ENCODE measurements at regions not wholly inside any gene's neighbourhood (a gene's known extent, or its start where the extent isn't known, plus 50 kb on each side); places are given as distances from the start of the nearest gene placed in this dataset.

GRCh38 chr14:51145246-51145645 lies 50.3 kb upstream of the TRIM9 start:
- no peaks in the 10 kb centered on the region for H3K4me1 ChIP-seq
- no peak for DNase-seq
- no peaks in the 10 kb centered on the region for H3K9me3 ChIP-seq
- TF ChIP-seq EP300 (IDR thresholded peaks at IDR 0.05) = no peak
- no peak for TF ChIP-seq CTCF (IDR thresholded peaks at IDR 0.05)
- TF ChIP-seq POLR2A (IDR thresholded peaks at IDR 0.05) = no peak
- H3K4me3 ChIP-seq = no peak overlapping the region
- WGBS, 2 donors = 87 to 93% methylated on average over 2 of the region's 2 CpGs
- intact Hi-C loops (cut with DNase I) = no loop called here
- no peaks in the 10 kb centered on the region for H3K27me3 ChIP-seq
- H3K27ac ChIP-seq = no peak overlapping the region
- H3K36me3 ChIP-seq = no peaks in the 10 kb centered on the region

- Histone ChIP-seq H3K36me3 (no peaks in the 10 kb centered on the region), H3K4me3 (no peak overlapping the region), H3K27ac (no peak overlapping the region), H3K9me3 (no peaks in the 10 kb centered on the region), H3K27me3 (no peaks in the 10 kb centered on the region), H3K4me1 (no peaks in the 10 kb centered on the region)
- intact Hi-C loops (cut with DNase I) = no loop called here
- 53 to 97% methylated on average over 1 of the region's 1 CpG for WGBS, 2 donors
- DNase-seq = no peak
- no peak for TF ChIP-seq POLR2A (IDR thresholded peaks at IDR 0.05)
- no peak for TF ChIP-seq EP300 (IDR thresholded peaks at IDR 0.05)
- no peak for TF ChIP-seq CTCF (IDR thresholded peaks at IDR 0.05)
- TF ChIP-seq POLR2AphosphoS5 (IDR thresholded peaks at IDR 0.05) = no peak
These were observed 52.3 kb upstream of the TRIM9 start for GRCh38 chr14:51147183-51147582.

- 72 to 89% methylated on average over 2 of the region's 2 CpGs for WGBS, 2 donors
- Histone ChIP-seq H3K27me3 (no peaks in the 10 kb centered on the region), H3K4me3 (no peak overlapping the region), H3K4me1 (no peaks in the 10 kb centered on the region), H3K27ac (no peak overlapping the region), H3K36me3 (no peaks in the 10 kb centered on the region), H3K9me3 (no peaks in the 10 kb centered on the region)
- intact Hi-C loops (cut with DNase I) = no loop called here
- DNase-seq = no peak
- TF ChIP-seq CTCF (IDR thresholded peaks at IDR 0.05) = no peak
- TF ChIP-seq POLR2AphosphoS5 (IDR thresholded peaks at IDR 0.05) = no peak
- TF ChIP-seq EP300 (IDR thresholded peaks at IDR 0.05) = no peak
- no peak for TF ChIP-seq POLR2A (IDR thresholded peaks at IDR 0.05)
These were observed 60.4 kb upstream of the TRIM9 start for GRCh38 chr14:51155326-51155725.

GRCh38 chr14:51157012-51157411 lies 62.1 kb upstream of the TRIM9 start:
- TF ChIP-seq POLR2A (IDR thresholded peaks at IDR 0.05) (no peak), EP300 (IDR thresholded peaks at IDR 0.05) (no peak), CTCF (IDR thresholded peaks at IDR 0.05) (no peak), POLR2AphosphoS5 (IDR thresholded peaks at IDR 0.05) (no peak)
- DNase-seq = no peak
- H3K4me3 ChIP-seq = no peak overlapping the region
- H3K36me3 ChIP-seq = no peaks in the 10 kb centered on the region
- no peaks in the 10 kb centered on the region for H3K27me3 ChIP-seq
- intact Hi-C loops (cut with DNase I) = no loop called here
- H3K9me3 ChIP-seq = no peaks in the 10 kb centered on the region
- H3K4me1 ChIP-seq = no peaks in the 10 kb centered on the region
- H3K27ac ChIP-seq = no peak overlapping the region

- TF ChIP-seq CTCF (IDR thresholded peaks at IDR 0.05) = no peak
- TF ChIP-seq EP300 (IDR thresholded peaks at IDR 0.05) = no peak
- no peak for TF ChIP-seq POLR2A (IDR thresholded peaks at IDR 0.05)
- no peak for TF ChIP-seq POLR2AphosphoS5 (IDR thresholded peaks at IDR 0.05)
- intact Hi-C loops (cut with DNase I) = no loop called here
- Histone ChIP-seq H3K4me1 (no peaks in the 10 kb centered on the region), H3K27ac (no peak overlapping the region), H3K27me3 (no peaks in the 10 kb centered on the region), H3K36me3 (no peaks in the 10 kb centered on the region), H3K4me3 (no peak overlapping the region), H3K9me3 (no peaks in the 10 kb centered on the region)
- no peak for DNase-seq
- WGBS, 2 donors = 61 to 90% methylated on average over 2 of the region's 2 CpGs
These were observed 66.0 kb upstream of the TRIM9 start for GRCh38 chr14:51160871-51161270.
